IPS-15b (cell line): ENCODE measurements at regions not wholly inside any gene's neighbourhood (a gene's known extent, or its start where the extent isn't known, plus 50 kb on each side); places are given as distances from the start of the nearest gene placed in this dataset.

Experiments
- H3K27me3 ChIP-seq: one replicate; pipeline ENCODE4 v1.6.1; 2013; ENCODE audit warnings: low read length; ENCODE audit not compliant: control insufficient read depth, insufficient read depth
- H3K36me3 ChIP-seq: one replicate; pipeline ENCODE4 v1.6.1; 2013; ENCODE audit warnings: low read length; ENCODE audit not compliant: control insufficient read depth, insufficient read depth
- H3K4me1 ChIP-seq: one replicate; pipeline ENCODE4 v1.6.1; 2013; ENCODE audit warnings: mild to moderate bottlenecking, low read length; ENCODE audit not compliant: control insufficient read depth, insufficient read depth
- H3K4me3 ChIP-seq: one replicate; pipeline ENCODE4 v1.5.1; 2013; ENCODE audit warnings: low read depth, low read length
- H3K9ac ChIP-seq: one replicate; pipeline ENCODE4 v1.6.1; 2013; ENCODE audit warnings: low read depth, mild to moderate bottlenecking, low read length
- H3K9me3 ChIP-seq: one replicate; pipeline ENCODE4 v1.6.1; 2013; ENCODE audit warnings: mild to moderate bottlenecking, low read length; ENCODE audit not compliant: control insufficient read depth, insufficient read depth

GRCh38 chr6:167759912-167760311 is 66.8 kb upstream of the AFDN start:
- Histone ChIP-seq H3K27me3 (no peaks in the 10 kb centered on the region), H3K36me3 (no peaks in the 10 kb centered on the region), H3K4me1 (no peaks in the 10 kb centered on the region), H3K9me3 (no peaks in the 10 kb centered on the region), H3K9ac (no peak overlapping the region), H3K4me3 (no peak overlapping the region)

DNA sequence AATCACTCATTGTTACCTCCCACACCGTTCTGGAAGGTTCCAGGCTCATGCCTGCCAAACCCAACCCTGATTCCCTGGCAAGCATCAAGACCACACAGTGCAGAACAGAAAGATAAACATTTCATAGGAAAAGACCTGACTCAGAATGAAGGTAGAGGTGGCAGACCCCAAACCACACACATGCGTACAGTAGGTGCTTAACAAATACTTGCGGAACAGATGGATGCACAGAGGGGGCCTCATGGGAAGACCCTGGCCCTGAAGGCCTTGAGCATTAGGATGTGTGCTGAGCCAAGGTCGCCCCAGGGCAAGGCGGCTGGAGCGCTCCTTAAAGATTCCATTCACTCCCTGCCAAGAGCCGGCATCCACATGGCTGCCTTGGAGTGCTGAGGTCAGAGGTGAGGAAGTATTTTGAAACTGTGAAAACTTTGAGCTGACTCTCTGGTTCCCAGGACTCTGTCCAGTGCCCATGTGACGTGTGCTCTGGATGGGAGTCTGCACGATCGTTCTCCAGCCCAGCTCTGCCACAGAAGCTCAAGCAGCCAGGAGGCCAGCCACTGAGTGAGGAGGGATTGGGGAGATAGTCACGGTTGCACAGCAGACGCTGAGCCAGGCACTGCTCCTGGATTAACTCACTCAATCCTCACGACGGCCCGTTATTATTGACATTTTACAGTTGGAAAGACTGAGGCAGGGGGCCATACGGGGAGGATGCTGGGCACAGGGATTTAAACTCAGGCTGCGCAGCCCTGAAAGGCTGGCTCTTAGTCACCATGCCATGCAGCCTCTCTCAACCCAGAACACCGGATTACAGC is 65.5 kb upstream of the AFDN start:
- Histone ChIP-seq H3K9ac (no peak overlapping the region), H3K4me1 (no peaks in the 10 kb centered on the region), H3K36me3 (no peaks in the 10 kb centered on the region), H3K9me3 (no peaks in the 10 kb centered on the region), H3K4me3 (no peak overlapping the region), H3K27me3 (no peaks in the 10 kb centered on the region)

- no peak overlapping the region for H3K9ac ChIP-seq
- no peak overlapping the region for H3K4me3 ChIP-seq
- H3K27me3 ChIP-seq: no peaks in the 10 kb centered on the region
- H3K36me3 ChIP-seq: no peaks in the 10 kb centered on the region
- H3K4me1 ChIP-seq: no peaks in the 10 kb centered on the region
- no peaks in the 10 kb centered on the region for H3K9me3 ChIP-seq
Observed at GRCh38 chr6:167761794-167762258, 64.9 kb upstream of the AFDN start.

- no peaks in the 10 kb centered on the region for H3K9me3 ChIP-seq
- H3K27me3 ChIP-seq: no peaks in the 10 kb centered on the region
- no peak overlapping the region for H3K9ac ChIP-seq
- no peaks in the 10 kb centered on the region for H3K36me3 ChIP-seq
- no peaks in the 10 kb centered on the region for H3K4me1 ChIP-seq
- no peak overlapping the region for H3K4me3 ChIP-seq
Observed at GRCh38 chr6:167762259-167762962, 64.3 kb upstream of the AFDN start.

- Histone ChIP-seq H3K27me3 (no peaks in the 10 kb centered on the region), H3K4me3 (no peak overlapping the region), H3K9ac (no peak overlapping the region), H3K9me3 (no peaks in the 10 kb centered on the region), H3K4me1 (no peaks in the 10 kb centered on the region), H3K36me3 (no peaks in the 10 kb centered on the region)
Observed at GRCh38 chr6:167763056-167763944, 63.4 kb upstream of the AFDN start.

GRCh38 chr6:167764215-167764614 is 62.5 kb upstream of the AFDN start:
- H3K4me1 ChIP-seq: no peaks in the 10 kb centered on the region
- H3K4me3 ChIP-seq: no peak overlapping the region
- H3K36me3 ChIP-seq: no peaks in the 10 kb centered on the region
- H3K9ac ChIP-seq: no peak overlapping the region
- H3K27me3 ChIP-seq: no peaks in the 10 kb centered on the region
- no peaks in the 10 kb centered on the region for H3K9me3 ChIP-seq

DNA sequence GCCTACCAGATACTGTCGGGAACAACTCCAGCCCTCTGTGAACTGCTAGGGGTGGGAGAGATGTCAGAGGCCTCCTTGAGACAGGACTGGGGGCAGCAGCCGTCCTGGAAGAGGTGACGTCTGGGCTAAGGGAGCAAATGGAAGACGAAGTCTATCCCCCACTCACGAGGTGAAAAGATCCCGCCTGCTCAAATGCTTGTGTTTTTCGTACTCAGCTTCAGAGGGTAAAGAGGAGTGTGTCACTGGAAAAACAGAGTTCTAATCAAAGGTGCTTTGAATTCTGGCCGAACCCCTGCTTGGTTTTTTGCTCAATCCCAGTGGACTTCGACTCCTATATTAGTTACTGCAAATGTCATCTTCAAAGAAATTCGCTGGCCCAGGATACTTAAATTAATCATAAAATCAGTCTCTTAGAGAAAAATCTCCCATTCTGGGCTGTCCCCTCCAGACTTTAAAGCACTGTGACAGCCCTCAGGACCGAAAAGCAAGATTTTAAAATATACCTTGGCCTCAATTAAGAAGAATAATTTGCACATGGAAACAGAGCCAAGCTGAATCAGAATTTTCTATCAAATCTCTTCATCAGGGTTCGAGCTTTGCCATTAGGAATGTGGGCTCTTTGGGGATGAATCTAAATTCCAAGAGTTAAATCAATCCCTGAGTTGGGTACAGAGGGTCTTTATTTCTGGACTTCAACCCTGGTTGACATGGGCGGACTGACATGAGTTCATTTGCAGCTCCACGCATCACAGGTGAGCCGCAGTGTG is 61.8 kb upstream of the AFDN start:
- H3K9me3 ChIP-seq: no peaks in the 10 kb centered on the region
- no peaks in the 10 kb centered on the region for H3K4me1 ChIP-seq
- no peak overlapping the region for H3K9ac ChIP-seq
- no peaks in the 10 kb centered on the region for H3K27me3 ChIP-seq
- H3K36me3 ChIP-seq: no peaks in the 10 kb centered on the region
- H3K4me3 ChIP-seq: no peak overlapping the region

DNA sequence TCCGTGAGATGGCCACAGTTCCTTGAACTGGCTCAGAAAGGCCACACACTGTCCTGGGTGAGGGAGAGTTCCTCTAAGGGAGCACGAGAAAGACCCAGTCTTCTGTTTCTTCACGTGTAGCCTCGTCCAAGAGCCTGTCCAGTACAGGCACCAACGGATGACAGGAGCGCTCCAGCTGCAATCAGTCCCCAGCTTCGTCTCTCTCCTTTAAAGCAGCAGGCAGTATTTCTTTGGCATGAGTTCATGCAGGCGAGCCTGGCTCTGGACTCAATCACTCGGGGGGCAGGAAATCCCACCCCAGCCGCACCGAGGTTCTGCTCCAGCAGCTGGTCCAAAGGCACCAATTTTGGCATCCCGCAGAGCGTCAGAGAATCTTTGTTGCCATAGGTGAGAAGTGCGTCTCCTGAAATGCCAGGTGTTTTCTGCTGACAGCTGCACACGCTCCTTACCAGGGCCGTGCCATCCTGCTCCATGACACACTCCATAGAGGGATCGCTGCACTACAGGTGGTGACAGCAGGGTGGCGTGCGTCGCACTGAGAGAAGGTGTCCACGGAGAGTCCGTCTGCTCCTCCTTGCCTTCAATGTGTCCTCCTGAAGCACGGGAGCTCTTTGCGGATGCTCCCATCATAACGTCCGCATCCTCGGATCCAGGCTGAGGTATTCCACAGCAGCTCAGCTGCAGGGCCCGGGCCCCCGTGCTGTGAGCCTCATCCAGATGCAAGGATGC is 59.6 kb upstream of the AFDN start:
- no peak overlapping the region for H3K9ac ChIP-seq
- no peaks in the 10 kb centered on the region for H3K9me3 ChIP-seq
- H3K27me3 ChIP-seq: no peaks in the 10 kb centered on the region
- no peaks in the 10 kb centered on the region for H3K36me3 ChIP-seq
- H3K4me1 ChIP-seq: no peaks in the 10 kb centered on the region
- no peak overlapping the region for H3K4me3 ChIP-seq

DNA sequence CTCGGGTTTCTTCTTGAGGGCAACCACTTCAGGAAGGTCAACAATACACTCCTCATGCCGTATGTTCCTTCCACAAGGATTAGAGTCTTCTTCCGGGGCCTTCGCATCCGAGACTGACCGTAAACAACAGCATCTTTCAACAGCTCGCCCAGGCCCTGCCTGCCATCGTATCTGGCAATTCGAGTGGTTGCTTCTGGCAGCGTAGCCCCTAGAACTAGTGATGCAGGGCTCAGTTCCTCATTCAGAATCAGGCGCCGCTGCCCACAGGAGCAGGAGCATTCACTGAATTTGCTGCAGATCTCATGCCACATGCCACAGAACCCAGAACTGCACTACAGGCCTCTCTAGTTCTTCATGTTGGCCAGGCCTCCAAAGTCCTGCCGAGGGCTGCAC is 59.0 kb upstream of the AFDN start:
- no peaks in the 10 kb centered on the region for H3K36me3 ChIP-seq
- H3K9ac ChIP-seq: no peak overlapping the region
- no peak overlapping the region for H3K4me3 ChIP-seq
- no peaks in the 10 kb centered on the region for H3K27me3 ChIP-seq
- no peaks in the 10 kb centered on the region for H3K9me3 ChIP-seq
- no peaks in the 10 kb centered on the region for H3K4me1 ChIP-seq

- Histone ChIP-seq H3K9me3 (no peaks in the 10 kb centered on the region), H3K27me3 (no peaks in the 10 kb centered on the region), H3K36me3 (no peaks in the 10 kb centered on the region), H3K4me1 (no peaks in the 10 kb centered on the region), H3K4me3 (no peak overlapping the region), H3K9ac (no peak overlapping the region)
Observed at GRCh38 chr6:167768471-167769215, 58.1 kb upstream of the AFDN start.
